ENCODE measurements at regions not wholly inside any gene's neighbourhood (a gene's known extent, or its start where the extent isn't known, plus 50 kb on each side); places are given as distances from the start of the nearest gene placed in this dataset.

DNA sequence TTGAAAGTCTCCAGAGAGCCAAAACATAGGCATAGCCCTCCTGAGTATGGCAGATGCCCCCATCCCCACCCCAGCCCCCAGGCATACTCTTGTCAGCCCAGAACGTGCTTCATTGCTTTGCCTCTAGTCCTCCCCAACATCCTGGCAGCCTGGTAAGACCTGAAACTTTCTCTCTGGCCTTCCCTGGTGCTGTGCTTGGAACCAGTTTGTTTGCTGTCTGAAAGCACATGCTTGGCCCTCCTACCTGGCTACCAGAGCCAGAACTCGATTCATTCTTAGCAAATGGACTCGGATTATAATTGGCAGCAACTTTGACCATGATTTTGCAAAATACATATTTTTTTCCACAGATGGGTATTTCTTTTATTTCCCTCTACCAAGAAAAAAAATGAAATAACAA, 248.1 kb downstream of the USP46 start:
- TF ChIP-seq, protein P1, sequence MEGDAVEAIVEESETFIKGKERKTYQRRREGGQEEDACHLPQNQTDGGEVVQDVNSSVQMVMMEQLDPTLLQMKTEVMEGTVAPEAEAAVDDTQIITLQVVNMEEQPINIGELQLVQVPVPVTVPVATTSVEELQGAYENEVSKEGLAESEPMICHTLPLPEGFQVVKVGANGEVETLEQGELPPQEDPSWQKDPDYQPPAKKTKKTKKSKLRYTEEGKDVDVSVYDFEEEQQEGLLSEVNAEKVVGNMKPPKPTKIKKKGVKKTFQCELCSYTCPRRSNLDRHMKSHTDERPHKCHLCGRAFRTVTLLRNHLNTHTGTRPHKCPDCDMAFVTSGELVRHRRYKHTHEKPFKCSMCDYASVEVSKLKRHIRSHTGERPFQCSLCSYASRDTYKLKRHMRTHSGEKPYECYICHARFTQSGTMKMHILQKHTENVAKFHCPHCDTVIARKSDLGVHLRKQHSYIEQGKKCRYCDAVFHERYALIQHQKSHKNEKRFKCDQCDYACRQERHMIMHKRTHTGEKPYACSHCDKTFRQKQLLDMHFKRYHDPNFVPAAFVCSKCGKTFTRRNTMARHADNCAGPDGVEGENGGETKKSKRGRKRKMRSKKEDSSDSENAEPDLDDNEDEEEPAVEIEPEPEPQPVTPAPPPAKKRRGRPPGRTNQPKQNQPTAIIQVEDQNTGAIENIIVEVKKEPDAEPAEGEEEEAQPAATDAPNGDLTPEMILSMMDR (IDR thresholded peaks at IDR 0.05; ENCODE audit: poor library complexity, severe bottlenecking), result no peak
- TF ChIP-seq TAF1 (IDR thresholded peaks at IDR 0.05; ENCODE audit: low read depth), result no peak
- TF ChIP-seq EZH2 (IDR thresholded peaks at IDR 0.05; ENCODE audit: borderline replicate concordance, insufficient read depth, low read length, poor library complexity, severe bottlenecking), result no peak
- TF ChIP-seq, protein P2, sequence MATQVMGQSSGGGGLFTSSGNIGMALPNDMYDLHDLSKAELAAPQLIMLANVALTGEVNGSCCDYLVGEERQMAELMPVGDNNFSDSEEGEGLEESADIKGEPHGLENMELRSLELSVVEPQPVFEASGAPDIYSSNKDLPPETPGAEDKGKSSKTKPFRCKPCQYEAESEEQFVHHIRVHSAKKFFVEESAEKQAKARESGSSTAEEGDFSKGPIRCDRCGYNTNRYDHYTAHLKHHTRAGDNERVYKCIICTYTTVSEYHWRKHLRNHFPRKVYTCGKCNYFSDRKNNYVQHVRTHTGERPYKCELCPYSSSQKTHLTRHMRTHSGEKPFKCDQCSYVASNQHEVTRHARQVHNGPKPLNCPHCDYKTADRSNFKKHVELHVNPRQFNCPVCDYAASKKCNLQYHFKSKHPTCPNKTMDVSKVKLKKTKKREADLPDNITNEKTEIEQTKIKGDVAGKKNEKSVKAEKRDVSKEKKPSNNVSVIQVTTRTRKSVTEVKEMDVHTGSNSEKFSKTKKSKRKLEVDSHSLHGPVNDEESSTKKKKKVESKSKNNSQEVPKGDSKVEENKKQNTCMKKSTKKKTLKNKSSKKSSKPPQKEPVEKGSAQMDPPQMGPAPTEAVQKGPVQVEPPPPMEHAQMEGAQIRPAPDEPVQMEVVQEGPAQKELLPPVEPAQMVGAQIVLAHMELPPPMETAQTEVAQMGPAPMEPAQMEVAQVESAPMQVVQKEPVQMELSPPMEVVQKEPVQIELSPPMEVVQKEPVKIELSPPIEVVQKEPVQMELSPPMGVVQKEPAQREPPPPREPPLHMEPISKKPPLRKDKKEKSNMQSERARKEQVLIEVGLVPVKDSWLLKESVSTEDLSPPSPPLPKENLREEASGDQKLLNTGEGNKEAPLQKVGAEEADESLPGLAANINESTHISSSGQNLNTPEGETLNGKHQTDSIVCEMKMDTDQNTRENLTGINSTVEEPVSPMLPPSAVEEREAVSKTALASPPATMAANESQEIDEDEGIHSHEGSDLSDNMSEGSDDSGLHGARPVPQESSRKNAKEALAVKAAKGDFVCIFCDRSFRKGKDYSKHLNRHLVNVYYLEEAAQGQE (IDR thresholded peaks at IDR 0.05; ENCODE audit: borderline replicate concordance), result no peak
- no peak for TF ChIP-seq RAD21 (conservative IDR thresholded peaks at IDR 0.05)
- no peak for TF ChIP-seq POLR2AphosphoS5 (IDR thresholded peaks at IDR 0.05)
- no peak for TF ChIP-seq EP300 (conservative IDR thresholded peaks at IDR 0.05; ENCODE audit: poor library complexity, severe bottlenecking)
- no peak for TF ChIP-seq SMC3 (conservative IDR thresholded peaks at IDR 0.05; ENCODE audit: poor library complexity)

All from neural cell (in vitro differentiated cells).